HCT116 (cell line): ENCODE measurements at regions not wholly inside any gene's neighbourhood (a gene's known extent, or its start where the extent isn't known, plus 50 kb on each side); places are given as distances from the start of the nearest gene placed in this dataset.

ENCODE experiments used
- ATAC-seq: fragments of 200-7000 bp; cut with Tn5 transposase; 2 replicates; pipeline ENCODE4 v1.9.1; 2020; ENCODE audit warnings: mild to moderate bottlenecking, moderate library complexity
- BruUV-seq: library from RNA; stranded (reverse); fragments of 400-500 nt; replicated peaks from 2 replicates; lab custom pipeline; 2021; lab: Mats Ljungman, UMichigan
- CTCF ChIA-PET: fragments of 300-600 bp; sonication (Branson Sonifier 250); formaldehyde crosslinking; loops from one replicate; lab custom pipeline; 2021; ENCODE audit warnings: antibody characterized with exemption; lab: Charles Lee
- POLR2A ChIA-PET: fragments of 300-600, 350-600 bp; sonication (Branson Sonifier 250); formaldehyde crosslinking; loops from one replicate; lab custom pipeline; 2021; ENCODE audit warnings: antibody characterized with exemption; lab: Charles Lee
- RAD21 ChIA-PET, 2 experiments: fragments of 300-600 bp; sonication (Branson Sonifier 250); formaldehyde crosslinking; loops; one replicate each; lab custom pipeline; 2023; ENCODE audit warnings: low total read pairs in 2 of 2; ENCODE audit not compliant: uncharacterized antibody in 2 of 2, unreplicated experiment in 2 of 2, low non-redundant PET in 1 of 2; lab: Charles Lee
- DNase-seq: peaks from one replicate; pipeline ENCODE4 v3.0.0-alpha.2; 2010; ENCODE audit warnings: low read depth, low spot score
- H2AFZ ChIP-seq: fragments of 200-600 bp; shearing (Covaris generic), sonication (generic); 2 replicates; pipeline ENCODE4 v1.6.1; 2017; ENCODE audit warnings: low read depth, mixed run types, mixed read lengths, antibody characterized with exemption, low read length; ENCODE audit not compliant: poor library complexity, severe bottlenecking
- H3K27ac ChIP-seq: 2 replicates; pipeline ENCODE4 v1.5.1; 2012; ENCODE audit warnings: low read depth, low read length
- H3K27me3 ChIP-seq: fragments of 200-600 bp; sonication (generic); 2 replicates; pipeline ENCODE4 v1.6.1; 2016; ENCODE audit warnings: mixed run types, low read length, mixed read lengths; ENCODE audit not compliant: insufficient read depth
- H3K36me3 ChIP-seq, 2 experiments: fragments of 200-500 bp in 1 of 2; fragments of 200-600 bp in 1 of 2; sonication (Bioruptor generic) in 1 of 2; sonication (generic) in 1 of 2; 2 replicates each; pipeline versions ENCODE4 v1.5.1 to v1.6.1; 2014 to 2016; ENCODE audit warnings: low read length in 2 of 2, inconsistent platforms in 1 of 2, mixed read lengths in 1 of 2, mixed run types in 1 of 2; ENCODE audit not compliant: insufficient read depth in 2 of 2, control insufficient read depth in 1 of 2
- H3K4me1 ChIP-seq, 2 experiments: fragments of 200-600 bp in 1 of 2; sonication (generic) in 1 of 2; 2 replicates each; pipeline versions ENCODE4 v1.5.1 to v1.6.1; 2012 to 2017; ENCODE audit warnings: low read length in 2 of 2, inconsistent platforms in 1 of 2, mild to moderate bottlenecking in 1 of 2, mixed read lengths in 1 of 2, mixed run types in 1 of 2, moderate library complexity in 1 of 2; ENCODE audit not compliant: insufficient read depth in 2 of 2, control insufficient read depth in 1 of 2
- H3K4me2 ChIP-seq: fragments of 200-600 bp; sonication (generic); 2 replicates; pipeline ENCODE4 v1.6.1; 2017; ENCODE audit warnings: mixed run types, low read length, mixed read lengths
- H3K4me3 ChIP-seq, 2 experiments: fragments of 200-600 bp in 1 of 2; sonication (generic) in 1 of 2; replicated peaks in 1 of 2; 2 replicates each; pipeline ENCODE4 v1.5.1; 2011 to 2016; ENCODE audit warnings: low read length in 2 of 2, control low read depth in 1 of 2, low read depth in 1 of 2, mild to moderate bottlenecking in 1 of 2, mixed read lengths in 1 of 2, mixed run types in 1 of 2
- H3K79me2 ChIP-seq: fragments of 200-600 bp; sonication (generic); 2 replicates; pipeline ENCODE4 v1.6.1; 2017; ENCODE audit warnings: mild to moderate bottlenecking, mixed run types, low read length, moderate library complexity, mixed read lengths; ENCODE audit not compliant: insufficient read depth
- H3K9ac ChIP-seq: fragments of 200-600 bp; sonication (generic); 2 replicates; pipeline ENCODE4 v1.6.1; 2016; ENCODE audit warnings: low read length, mixed read lengths
- H3K9me2 ChIP-seq: fragments of 200-600 bp; sonication (generic), shearing (Covaris generic); 2 replicates; pipeline ENCODE4 v1.6.1; 2017; ENCODE audit warnings: mixed run types, mild to moderate bottlenecking, moderate library complexity; ENCODE audit not compliant: insufficient read depth
- H3K9me3 ChIP-seq, 2 experiments: fragments of 200-500 bp in 1 of 2; fragments of 200-600 bp in 1 of 2; sonication (Bioruptor generic) in 1 of 2; sonication (generic) in 1 of 2; 2 replicates each; pipeline ENCODE4 v1.6.1; 2014 to 2017; ENCODE audit warnings: low read length in 2 of 2, mixed read lengths in 2 of 2, inconsistent platforms in 1 of 2, low read depth in 1 of 2, mild to moderate bottlenecking in 1 of 2, mixed run types in 1 of 2, moderate library complexity in 1 of 2; ENCODE audit not compliant: control insufficient read depth in 1 of 2, insufficient read depth in 1 of 2
- H4K20me1 ChIP-seq: fragments of 200-600 bp; sonication (generic), shearing (Covaris generic); 2 replicates; pipeline ENCODE4 v1.6.1; 2017; ENCODE audit warnings: mixed run types, mild to moderate bottlenecking, moderate library complexity; ENCODE audit not compliant: insufficient read depth
- CBX3 ChIP-seq: IDR thresholded peaks from 2 replicates; pipeline ENCODE4 v1.6.1; 2012; ENCODE audit warnings: low read depth
- CEBPB ChIP-seq: IDR thresholded peaks from 2 replicates; pipeline ENCODE4 v1.6.1; 2012; ENCODE audit warnings: low read depth
- CTCF ChIP-seq, 3 experiments: fragments of 200-600 bp in 1 of 3; sonication (generic) in 1 of 3; IDR thresholded peaks in 2 of 3; conservative IDR thresholded peaks in 1 of 3; 2 replicates each; pipeline ENCODE4 v1.5.1; 2012 to 2017; ENCODE audit warnings: low read depth in 2 of 3, low read length in 2 of 3, antibody characterized with exemption in 1 of 3, borderline replicate concordance in 1 of 3, control low read depth in 1 of 3, mild to moderate bottlenecking in 1 of 3, mixed read lengths in 1 of 3, mixed run types in 1 of 3, moderate library complexity in 1 of 3; ENCODE audit not compliant: insufficient read depth in 1 of 3
- ELF1 ChIP-seq: IDR thresholded peaks from 2 replicates; pipeline ENCODE4 v1.6.1; 2012; ENCODE audit warnings: low read depth, borderline replicate concordance
- EZH2 ChIP-seq: fragments of 200-600 bp; sonication (generic); IDR thresholded peaks from 2 replicates; pipeline ENCODE4 v1.6.1; 2017; ENCODE audit warnings: antibody characterized with exemption, mixed run types
- FOSL1 ChIP-seq: IDR thresholded peaks from 2 replicates; pipeline ENCODE4 v1.6.1; 2012; ENCODE audit warnings: low read depth
- POLR2A ChIP-seq: IDR thresholded peaks from 2 replicates; pipeline ENCODE4 v1.7.0; 2011; ENCODE audit warnings: borderline replicate concordance; ENCODE audit not compliant: insufficient read depth, insufficient read length; ENCODE audit errors: extremely low read depth
- SRF ChIP-seq: IDR thresholded peaks from 2 replicates; pipeline ENCODE4 v1.6.1; 2012; ENCODE audit warnings: low read depth
- TCF7L2 ChIP-seq: IDR thresholded peaks from 2 replicates; pipeline ENCODE4 v1.7.0; 2011; ENCODE audit warnings: borderline replicate concordance, inconsistent platforms; ENCODE audit not compliant: insufficient read depth, insufficient read length; ENCODE audit errors: extremely low read depth
- ZFX ChIP-seq: fragments of 450-650 bp; IDR thresholded peaks from 2 replicates; pipeline ENCODE4 v1.6.1; 2017
- intact Hi-C: fragments of 100-400 bp; cut with micrococcal nuclease; formaldehyde crosslinking; loops from 2 replicates; pipeline ENCODE4 v1.10.0; 2022

DNA sequence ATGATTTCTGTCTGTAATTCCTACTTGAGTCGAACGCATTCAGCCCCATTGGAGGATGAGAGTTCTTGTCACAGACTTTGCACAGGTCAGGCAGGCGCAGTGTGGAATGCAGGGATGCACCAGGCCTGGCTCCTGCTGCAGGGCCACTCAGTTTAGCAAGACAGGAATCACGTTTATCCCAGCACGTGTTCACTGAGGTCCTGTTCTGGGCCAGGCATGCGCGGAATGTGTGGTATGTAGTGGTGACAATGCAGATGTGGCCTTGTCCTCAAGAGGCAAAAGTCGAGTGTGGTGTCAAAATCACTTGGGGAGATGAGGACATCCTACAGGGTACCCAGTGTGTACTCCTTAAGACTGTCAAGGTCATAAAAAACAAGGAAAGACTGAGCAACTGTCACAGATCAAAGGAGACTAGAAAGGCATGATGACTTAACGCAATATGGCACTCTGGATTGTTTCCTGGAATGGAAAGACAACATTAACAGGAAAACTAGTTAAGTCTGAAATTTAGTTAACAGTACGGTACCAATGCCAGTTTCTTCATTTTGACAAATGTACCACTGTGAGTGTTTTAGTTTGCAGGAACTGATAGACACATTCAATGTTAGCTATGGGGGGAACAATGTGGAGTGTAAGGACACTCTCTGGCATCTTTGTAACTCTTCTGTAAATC lies 121.5 kb upstream of the ADAMTS18 start:
- H3K4me1 ChIP-seq, result no peaks in the 10 kb centered on the region
- TF ChIP-seq TCF7L2, result no peak
- TF ChIP-seq EZH2, result no peak
- no peak for TF ChIP-seq CBX3
- TF ChIP-seq POLR2A, result no peak
- TF ChIP-seq FOSL1, result no peak
- no peak for TF ChIP-seq SRF
- ChIA-PET RAD21 (no interaction called here), CTCF (no interaction called here), POLR2A (no interaction called here)
- H3K27ac ChIP-seq, result no peak overlapping the region
- H3K36me3 ChIP-seq, result no peaks in the 10 kb centered on the region
- H4K20me1 ChIP-seq, result no peaks in the 10 kb centered on the region
- H3K4me3 ChIP-seq, result no peak overlapping the region
- peaks cover 48% of the 10 kb centered on the region for H3K27me3 ChIP-seq
- H2AFZ ChIP-seq, result no peak overlapping the region
- no peaks in the 10 kb centered on the region for H3K79me2 ChIP-seq
- intact Hi-C loops, result no loop called here
- H3K9me2 ChIP-seq, result no peaks in the 10 kb centered on the region
- no peaks in the 10 kb centered on the region for H3K9me3 ChIP-seq
- DNase-seq, result no peak
- no peak for ATAC-seq
- H3K4me2 ChIP-seq, result no peak overlapping the region
- no peak overlapping the region for H3K9ac ChIP-seq
- no TSS peak for BruUV-seq

GRCh38 chr16:77557385-77557784 lies 122.6 kb upstream of the ADAMTS18 start:
- no peak overlapping the region for H2AFZ ChIP-seq
- H3K27me3 ChIP-seq, result peaks cover 41% of the 10 kb centered on the region
- DNase-seq (no peak), ATAC-seq (no peak)
- no peak overlapping the region for H3K4me2 ChIP-seq
- H3K9me3 ChIP-seq, result no peaks in the 10 kb centered on the region
- H4K20me1 ChIP-seq, result no peaks in the 10 kb centered on the region
- intact Hi-C loops, result no loop called here
- no peaks in the 10 kb centered on the region for H3K36me3 ChIP-seq
- no peaks in the 10 kb centered on the region for H3K79me2 ChIP-seq
- H3K27ac ChIP-seq, result no peak overlapping the region
- ChIA-PET RAD21 (no interaction called here), POLR2A (no interaction called here), CTCF (no interaction called here)
- H3K9ac ChIP-seq, result no peak overlapping the region
- no peak overlapping the region for H3K4me3 ChIP-seq
- H3K9me2 ChIP-seq, result no peaks in the 10 kb centered on the region
- H3K4me1 ChIP-seq, result no peaks in the 10 kb centered on the region
- BruUV-seq, result no TSS peak
- TF ChIP-seq FOSL1, result no peak
- no peak for TF ChIP-seq CTCF (IDR thresholded peaks at IDR 0.05 in 2 of 3, conservative IDR thresholded peaks at IDR 0.05 in 1 of 3; ENCODE audit: borderline replicate concordance in 1 of 3, insufficient read depth in 1 of 3, low read depth in 2 of 3, low read length in 2 of 3)
- no peak for TF ChIP-seq ELF1
- no peak for TF ChIP-seq CEBPB
- TF ChIP-seq POLR2A, result no peak
- no peak for TF ChIP-seq ZFX
